Prostate gland (tissue), 2 donors: ENCODE measurements at regions not wholly inside any gene's neighbourhood (a gene's known extent, or its start where the extent isn't known, plus 50 kb on each side); places are given as distances from the start of the nearest gene placed in this dataset.

Experiments used
- DNase-seq: peaks from one replicate; pipeline ENCODE4 v3.0.0-alpha.2; 2019; ENCODE audit warnings: low spot score
- H3K27ac ChIP-seq, 2 donors: fragments of 200-600 bp; sonication (generic); 2 replicates each; pipeline ENCODE4 v1.5.1; 2017 to 2019
- H3K27me3 ChIP-seq: fragments of 200-600 bp; sonication (generic); replicated peaks from 2 replicates; pipeline ENCODE4 v1.5.1; 2019; ENCODE audit not compliant: insufficient read depth
- H3K36me3 ChIP-seq, 2 donors: fragments of 200-600 bp; sonication (generic); 1 replicate in 1 of 2; 2 replicates in 1 of 2; pipeline versions ENCODE4 v1.5.1 to v1.8.1; 2017 to 2019
- H3K4me1 ChIP-seq: fragments of 200-600 bp; sonication (generic); replicated peaks from 2 replicates; pipeline ENCODE4 v1.5.1; 2019
- H3K4me3 ChIP-seq, 2 donors: fragments of 200-600 bp; sonication (generic); 2 replicates each; pipeline ENCODE4 v1.5.1; 2017 to 2019
- H3K9me3 ChIP-seq: fragments of 200-600 bp; sonication (generic); 2 replicates; pipeline ENCODE4 v1.5.1; 2017
- POLR2A ChIP-seq: fragments of 450-650 bp; IDR thresholded peaks from one replicate; pipeline ENCODE4 v1.6.1; 2016; ENCODE audit warnings: antibody characterized with exemption, mild to moderate bottlenecking
- POLR2AphosphoS5 ChIP-seq: sonication (generic); formaldehyde crosslinking; IDR thresholded peaks from one replicate; pipeline ENCODE4 v1.6.1; 2017; ENCODE audit warnings: antibody characterized with exemption
- WGBS: methylation state at CpG from one replicate; pipeline ENCODE4 v1.1.5; 2018; 5-methylcytosine and 5-hydroxymethylcytosine counted together
- intact Hi-C: fragments of 100-400 bp; cut with DNase I; formaldehyde crosslinking; loops from one replicate; pipeline ENCODE4 v1.14.2; 2022
- TF ChIP-seq, protein P1 (sequence below), 4 experiments: fragments of 200-600 bp in 2 of 4; fragments of 450-650 bp in 2 of 4; sonication (generic) in 2 of 4; IDR thresholded peaks; 1 replicate in 3 of 4; 2 replicates in 1 of 4; pipeline ENCODE4 v1.5.1; 2016 to 2019; ENCODE audit warnings: antibody characterized with exemption in 4 of 4, mild to moderate bottlenecking in 2 of 4, moderate library complexity in 2 of 4

DNA sequence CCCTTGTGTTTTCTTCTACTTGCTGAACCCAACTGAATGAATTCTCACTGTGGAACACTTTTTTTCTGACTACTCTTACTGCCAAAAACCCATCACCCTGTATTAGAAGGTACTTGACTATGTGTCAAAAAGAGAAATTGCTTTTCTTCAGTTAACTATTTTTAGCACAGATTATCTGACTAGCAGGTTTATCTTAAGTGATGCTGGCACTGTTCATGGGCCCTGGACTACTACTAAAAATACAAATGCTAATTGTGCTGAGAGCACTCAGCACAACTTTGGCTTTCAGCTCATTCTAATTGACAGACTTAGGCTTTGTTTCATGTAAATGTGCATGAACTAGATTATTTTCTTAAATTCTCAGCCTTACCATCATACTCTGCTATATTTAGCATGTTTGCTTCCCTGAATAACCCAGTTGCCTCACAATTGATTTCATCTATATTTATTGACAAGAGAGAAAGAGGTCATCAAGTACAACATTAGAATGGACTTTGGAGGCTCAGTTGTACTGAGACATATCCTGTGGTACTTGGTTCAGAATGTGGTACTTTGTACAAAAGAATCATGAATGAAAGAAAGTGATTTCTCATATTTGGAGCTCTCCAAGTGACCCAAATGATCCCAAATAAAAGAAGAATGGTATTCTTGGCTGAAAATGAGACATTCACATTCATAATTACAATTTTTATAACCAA lies 478.3 kb downstream of the KCNA4 start:
- no peaks in the 10 kb centered on the region for H3K27me3 ChIP-seq
- H3K36me3 ChIP-seq, result no peaks in the 10 kb centered on the region
- intact Hi-C loops, result no loop called here
- TF ChIP-seq, protein P1, sequence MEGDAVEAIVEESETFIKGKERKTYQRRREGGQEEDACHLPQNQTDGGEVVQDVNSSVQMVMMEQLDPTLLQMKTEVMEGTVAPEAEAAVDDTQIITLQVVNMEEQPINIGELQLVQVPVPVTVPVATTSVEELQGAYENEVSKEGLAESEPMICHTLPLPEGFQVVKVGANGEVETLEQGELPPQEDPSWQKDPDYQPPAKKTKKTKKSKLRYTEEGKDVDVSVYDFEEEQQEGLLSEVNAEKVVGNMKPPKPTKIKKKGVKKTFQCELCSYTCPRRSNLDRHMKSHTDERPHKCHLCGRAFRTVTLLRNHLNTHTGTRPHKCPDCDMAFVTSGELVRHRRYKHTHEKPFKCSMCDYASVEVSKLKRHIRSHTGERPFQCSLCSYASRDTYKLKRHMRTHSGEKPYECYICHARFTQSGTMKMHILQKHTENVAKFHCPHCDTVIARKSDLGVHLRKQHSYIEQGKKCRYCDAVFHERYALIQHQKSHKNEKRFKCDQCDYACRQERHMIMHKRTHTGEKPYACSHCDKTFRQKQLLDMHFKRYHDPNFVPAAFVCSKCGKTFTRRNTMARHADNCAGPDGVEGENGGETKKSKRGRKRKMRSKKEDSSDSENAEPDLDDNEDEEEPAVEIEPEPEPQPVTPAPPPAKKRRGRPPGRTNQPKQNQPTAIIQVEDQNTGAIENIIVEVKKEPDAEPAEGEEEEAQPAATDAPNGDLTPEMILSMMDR (IDR thresholded peaks at IDR 0.05), result no peak
- no peak for TF ChIP-seq POLR2A
- TF ChIP-seq POLR2AphosphoS5, result no peak
- H3K27ac ChIP-seq, result no peak overlapping the region
- no peaks in the 10 kb centered on the region for H3K4me1 ChIP-seq
- DNase-seq, result no peak
- no peak overlapping the region for H3K4me3 ChIP-seq
- H3K9me3 ChIP-seq, result no peaks in the 10 kb centered on the region

DNA sequence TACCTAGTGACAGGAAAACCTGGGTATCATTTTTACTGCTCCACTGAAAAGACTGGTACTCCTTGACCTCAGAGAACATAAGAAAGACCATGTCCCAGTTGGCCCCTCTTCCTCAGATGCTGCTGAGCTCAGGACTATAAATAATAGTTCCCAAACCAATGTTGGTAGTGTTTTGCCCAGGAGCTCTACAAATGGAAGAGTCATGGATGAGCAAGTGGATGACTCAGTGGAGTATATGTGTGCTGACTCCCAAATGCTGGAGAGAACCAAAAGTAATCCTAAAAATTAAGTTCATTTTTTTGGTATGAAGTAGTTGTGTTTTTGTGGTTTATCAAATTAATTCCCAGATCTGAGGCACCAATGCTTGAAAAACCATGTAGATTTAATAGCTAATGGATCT lies 482.0 kb downstream of the KCNA4 start:
- no peak for DNase-seq
- Histone ChIP-seq H3K4me3 (no peak overlapping the region), H3K36me3 (no peaks in the 10 kb centered on the region), H3K9me3 (no peaks in the 10 kb centered on the region), H3K27ac (no peak overlapping the region), H3K27me3 (no peaks in the 10 kb centered on the region), H3K4me1 (no peaks in the 10 kb centered on the region)
- intact Hi-C loops, result no loop called here
- TF ChIP-seq POLR2A (no peak), POLR2AphosphoS5 (no peak)
- TF ChIP-seq, protein P1 (IDR thresholded peaks at IDR 0.05), result no peak

DNA sequence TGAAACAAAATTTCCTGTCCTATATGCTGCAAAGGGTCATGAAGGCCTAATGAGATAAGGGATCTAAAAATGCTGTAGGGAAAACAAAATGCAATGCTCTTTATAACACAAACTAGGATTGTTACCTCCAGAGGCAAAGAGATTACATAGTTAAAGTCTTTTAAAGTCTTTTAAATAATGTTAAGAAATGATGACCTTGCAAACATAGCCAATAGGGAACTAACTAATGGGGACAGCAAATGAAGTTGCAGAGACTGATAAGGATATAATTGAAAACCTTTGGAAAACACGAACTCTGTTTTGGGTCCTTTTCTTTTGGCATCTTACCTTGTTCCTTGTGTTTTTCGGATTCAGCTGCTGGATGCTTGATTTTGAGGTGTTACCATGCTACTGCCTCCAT lies 485.9 kb downstream of the KCNA4 start:
- Histone ChIP-seq H3K36me3 (no peaks in the 10 kb centered on the region), H3K4me1 (no peaks in the 10 kb centered on the region), H3K4me3 (no peak overlapping the region), H3K27me3 (no peaks in the 10 kb centered on the region), H3K9me3 (no peaks in the 10 kb centered on the region), H3K27ac (no peak overlapping the region)
- DNase-seq, result no peak
- intact Hi-C loops, result no loop called here
- 77% methylated on average over 2 of the region's 2 CpGs for WGBS
- no peak for TF ChIP-seq POLR2A
- TF ChIP-seq, protein P1 (IDR thresholded peaks at IDR 0.05), result no peak
- no peak for TF ChIP-seq POLR2AphosphoS5

DNA sequence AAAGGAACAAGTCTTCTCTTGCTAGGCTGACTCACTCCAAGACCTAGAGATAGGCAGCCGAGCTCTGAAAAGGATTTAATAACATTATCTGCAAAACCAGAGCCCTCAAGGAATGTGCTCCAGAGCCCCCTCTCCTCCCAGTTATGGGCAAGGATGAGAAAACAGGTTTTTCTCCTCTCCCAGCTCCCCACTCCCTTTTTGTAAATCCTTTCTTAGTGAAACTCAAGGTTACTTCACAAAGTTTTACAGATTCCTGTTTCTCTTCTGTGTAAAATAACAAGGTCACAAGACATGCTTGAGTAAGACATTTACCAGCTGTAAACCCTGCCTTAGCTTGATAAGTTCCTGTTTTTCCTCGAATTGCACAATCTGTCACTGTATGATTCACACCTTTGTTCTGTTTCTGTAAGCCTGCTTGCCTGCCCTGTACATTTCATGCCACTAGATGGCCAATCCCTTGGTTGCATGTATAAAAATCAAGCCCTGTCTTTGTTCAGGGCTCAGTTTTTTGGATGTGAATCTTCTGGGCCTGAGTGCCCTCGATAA lies 489.4 kb downstream of the KCNA4 start:
- Histone ChIP-seq H3K27ac (no peak overlapping the region), H3K4me1 (no peaks in the 10 kb centered on the region), H3K9me3 (no peaks in the 10 kb centered on the region), H3K36me3 (no peaks in the 10 kb centered on the region), H3K4me3 (no peak overlapping the region), H3K27me3 (no peaks in the 10 kb centered on the region)
- intact Hi-C loops, result no loop called here
- TF ChIP-seq, protein P1 (IDR thresholded peaks at IDR 0.05), result no peak
- no peak for TF ChIP-seq POLR2AphosphoS5
- TF ChIP-seq POLR2A, result no peak
- DNase-seq, result no peak
- 32% methylated on average over 3 of the region's 3 CpGs for WGBS
